Esophagus mucosa (tissue), 1 donor: ENCODE measurements at regions not wholly inside any gene's neighbourhood (a gene's known extent, or its start where the extent isn't known, plus 50 kb on each side); places are given as distances from the start of the nearest gene placed in this dataset.
"Not testable (repeated sequence)": the region's sequence is repeated elsewhere in the genome, so short reads cannot be mapped to it uniquely, and the experiment has no call there.

Experiments
- ATAC-seq: fragments of 200-7000 bp; cut with Tn5 transposase; one replicate; pipeline ENCODE4 v1.9.1; 2020
- donor health status: DM: yes; HTN: yes; CAD: no.

- peak; percentile 88 for ATAC-seq
Observed at GRCh38 chr9:79026316-79026715, 545.4 kb upstream of the TLE4 start.

- ATAC-seq: no peak
Observed at GRCh38 chr9:79028101-79028500, 543.7 kb upstream of the TLE4 start.

- ATAC-seq: no peak
Observed at GRCh38 chr9:79034583-79034982, 537.2 kb upstream of the TLE4 start.

- ATAC-seq: no peak
Observed at GRCh38 chr9:79037338-79037737, 534.4 kb upstream of the TLE4 start.

- no peak for ATAC-seq
Observed at GRCh38 chr9:79040671-79041070, 531.1 kb upstream of the TLE4 start.

GRCh38 chr9:79041266-79041665 is 530.5 kb upstream of the TLE4 start:
- ATAC-seq: no peak

GRCh38 chr9:79043916-79044315 is 527.8 kb upstream of the TLE4 start:
- no peak for ATAC-seq

- no peak for ATAC-seq
Observed at GRCh38 chr9:79046401-79046800, 525.4 kb upstream of the TLE4 start.

GRCh38 chr9:79049371-79049770 is 522.4 kb upstream of the TLE4 start:
- no peak for ATAC-seq

GRCh38 chr9:79053598-79053997 is 518.2 kb upstream of the TLE4 start:
- ATAC-seq: peak; percentile 67

GRCh38 chr9:79054500-79054899 is 517.3 kb upstream of the TLE4 start:
- no peak for ATAC-seq

GRCh38 chr9:79056041-79056440 is 515.7 kb upstream of the TLE4 start:
- no peak for ATAC-seq

GRCh38 chr9:79057576-79057975 is 514.2 kb upstream of the TLE4 start:
- ATAC-seq: no peak

GRCh38 chr9:79060766-79061165 is 511.0 kb upstream of the TLE4 start:
- ATAC-seq: no peak

GRCh38 chr9:79061752-79062616 is 509.8 kb upstream of the TLE4 start:
- no peak for ATAC-seq

GRCh38 chr9:79073201-79073600 is 498.6 kb upstream of the TLE4 start:
- ATAC-seq: no peak

- ATAC-seq: no peak
Observed at GRCh38 chr9:79080536-79080935, 491.2 kb upstream of the TLE4 start.

GRCh38 chr9:79083621-79084020 is 488.1 kb upstream of the TLE4 start:
- ATAC-seq: no peak

- no peak for ATAC-seq
Observed at GRCh38 chr9:79087133-79087532, 484.6 kb upstream of the TLE4 start.

GRCh38 chr9:79089054-79089560 is 482.7 kb upstream of the TLE4 start:
- no peak for ATAC-seq

GRCh38 chr9:79089851-79090250 is 481.9 kb upstream of the TLE4 start:
- not testable (repeated sequence) for ATAC-seq

- ATAC-seq: not testable (repeated sequence)
Observed at GRCh38 chr9:79103257-79103656, 468.5 kb upstream of the TLE4 start.

- no peak for ATAC-seq
Observed at GRCh38 chr9:79104216-79104615, 467.5 kb upstream of the TLE4 start.

GRCh38 chr9:79104951-79105350 is 466.8 kb upstream of the TLE4 start:
- no peak for ATAC-seq
